H1 (cell line): ENCODE measurements at regions not wholly inside any gene's neighbourhood (a gene's known extent, or its start where the extent isn't known, plus 50 kb on each side); places are given as distances from the start of the nearest gene placed in this dataset.

Source experiments
- CTCF ChIA-PET: fragments of 300-600 bp; sonication (Branson Sonifier 250); formaldehyde crosslinking; loops from one replicate; lab custom pipeline; 2021; ENCODE audit not compliant: partially characterized antibody; lab: Charles Lee
- POLR2A ChIA-PET: fragments of 300-600 bp; sonication (Branson Sonifier 250); formaldehyde crosslinking; loops from one replicate; lab custom pipeline; 2021; ENCODE audit warnings: inconsistent platforms; ENCODE audit not compliant: partially characterized antibody; lab: Charles Lee
- DNase-seq, 2 experiments: peaks; one replicate each; pipeline versions ENCODE4 v3.0.0 to v3.0.0-alpha.2; 2010 to 2022; ENCODE audit warnings: low spot score in 2 of 2, low read depth in 1 of 2, mixed read lengths in 1 of 2
- FAIRE-seq: peaks from 2 replicates; lab custom pipeline; 2011; peaks lifted over from hg19 to GRCh38; lab: Jason Lieb, UNC
- H2AFZ ChIP-seq: 2 replicates; pipeline ENCODE4 v1.8.1; 2012; ENCODE audit warnings: low read length, inconsistent platforms
- H2AK5ac ChIP-seq: 2 replicates; pipeline ENCODE4 v1.6.1; 2013; ENCODE audit warnings: low read depth, low read length
- H2BK120ac ChIP-seq: replicated peaks from 2 replicates; pipeline ENCODE3; 2013; ENCODE audit warnings: low read depth, low read length, inconsistent platforms
- H2BK12ac ChIP-seq: 2 replicates; pipeline ENCODE4 v1.6.1; 2013; ENCODE audit warnings: low read depth, low read length
- H2BK15ac ChIP-seq: 2 replicates; pipeline ENCODE4 v1.6.1; 2013; ENCODE audit warnings: low read length
- H2BK20ac ChIP-seq: 2 replicates; pipeline ENCODE4 v1.6.1; 2013; ENCODE audit warnings: low read length
- H2BK5ac ChIP-seq: 2 replicates; pipeline ENCODE4 v1.6.1; 2013; ENCODE audit warnings: low read depth, low read length
- H3K14ac ChIP-seq: 2 replicates; pipeline ENCODE4 v1.6.1; 2013; ENCODE audit warnings: inconsistent platforms; ENCODE audit not compliant: insufficient read length
- H3K18ac ChIP-seq: 2 replicates; pipeline ENCODE4 v1.6.1; 2013; ENCODE audit warnings: low read length; ENCODE audit errors: extremely low read depth
- H3K23ac ChIP-seq: 2 replicates; pipeline ENCODE4 v1.6.1; 2013; ENCODE audit warnings: inconsistent platforms; ENCODE audit not compliant: insufficient read length
- H3K23me2 ChIP-seq: 2 replicates; pipeline ENCODE4 v1.6.1; 2013; ENCODE audit warnings: low read depth, low read length
- H3K27ac ChIP-seq: 2 replicates; pipeline ENCODE4 v1.6.1; 2011; ENCODE audit warnings: low read depth, low read length, inconsistent platforms
- H3K27me3 ChIP-seq, 4 experiments: replicated peaks in 1 of 4; 1 replicate in 1 of 4; 2 replicates in 3 of 4; pipeline versions ENCODE4 v1.6.1 to v1.8.1; 2011 to 2013; ENCODE audit warnings: low read length in 3 of 4, mild to moderate bottlenecking in 3 of 4, inconsistent platforms in 2 of 4, mixed read lengths in 2 of 4, moderate library complexity in 1 of 4; ENCODE audit not compliant: control insufficient read depth in 3 of 4, insufficient read depth in 3 of 4; ENCODE audit errors: extremely low read depth in 1 of 4
- H3K36me3 ChIP-seq, 4 experiments: 2 replicates each; pipeline versions ENCODE4 v1.6.1 to v1.8.1; 2011 to 2013; ENCODE audit warnings: mild to moderate bottlenecking in 4 of 4, low read length in 3 of 4, moderate library complexity in 2 of 4, control low read depth in 1 of 4, inconsistent platforms in 1 of 4; ENCODE audit not compliant: insufficient read depth in 4 of 4, control insufficient read depth in 2 of 4
- H3K4ac ChIP-seq: replicated peaks from 2 replicates; pipeline ENCODE3; 2013; ENCODE audit warnings: low read length, low read depth, mixed read lengths, inconsistent platforms; ENCODE audit not compliant: insufficient read length
- H3K4me1 ChIP-seq, 4 experiments: replicated peaks in 1 of 4; 1 replicate in 1 of 4; 2 replicates in 3 of 4; pipeline versions ENCODE4 v1.6.1 to v1.8.1; 2011 to 2013; ENCODE audit warnings: low read length in 3 of 4, inconsistent platforms in 2 of 4, mixed read lengths in 1 of 4; ENCODE audit not compliant: insufficient read depth in 4 of 4, control insufficient read depth in 3 of 4
- H3K4me2 ChIP-seq, 2 experiments: 2 replicates each; pipeline versions ENCODE4 v1.6.1 to v1.8.1; 2011 to 2013; ENCODE audit warnings: low read depth in 2 of 2, low read length in 2 of 2, control low read depth in 1 of 2, inconsistent platforms in 1 of 2, mild to moderate bottlenecking in 1 of 2; ENCODE audit not compliant: insufficient read depth in 1 of 2
- H3K4me3 ChIP-seq, 4 experiments: fragments of 200-600, 300-600 bp in 1 of 4; sonication (generic), shearing (Covaris generic), sonication (Bioruptor Twin) in 1 of 4; 2 replicates each; pipeline versions ENCODE4 v1.5.1 to v1.8.1; 2011 to 2016; ENCODE audit warnings: low read length in 4 of 4, low read depth in 3 of 4, control low read depth in 2 of 4, inconsistent platforms in 2 of 4, mild to moderate bottlenecking in 2 of 4, mixed read lengths in 1 of 4, moderate library complexity in 1 of 4; ENCODE audit not compliant: insufficient read depth in 2 of 4; ENCODE audit errors: extremely low read depth in 1 of 4
- H3K56ac ChIP-seq: replicated peaks from 2 replicates; pipeline ENCODE3; 2013; ENCODE audit warnings: low read depth, mild to moderate bottlenecking, mixed read lengths, low read length, inconsistent platforms; ENCODE audit not compliant: insufficient read length
- H3K79me1 ChIP-seq: 2 replicates; pipeline ENCODE4 v1.6.1; 2013; ENCODE audit warnings: low read depth, low read length, control low read depth
- H3K79me2 ChIP-seq, 2 experiments: 2 replicates each; pipeline versions ENCODE4 v1.6.1 to v1.8.1; 2012 to 2013; ENCODE audit warnings: low read length in 2 of 2, mild to moderate bottlenecking in 2 of 2, inconsistent platforms in 1 of 2; ENCODE audit not compliant: insufficient read depth in 2 of 2, control insufficient read depth in 1 of 2
- H3K9ac ChIP-seq, 4 experiments: replicated peaks in 1 of 4; 1 replicate in 1 of 4; 2 replicates in 3 of 4; pipeline versions ENCODE4 v1.6.1 to v1.8.1; 2011 to 2013; ENCODE audit warnings: low read depth in 3 of 4, low read length in 3 of 4, control low read depth in 2 of 4, mild to moderate bottlenecking in 2 of 4, moderate library complexity in 2 of 4, inconsistent platforms in 1 of 4; ENCODE audit errors: extremely low read depth in 1 of 4
- H3K9me3 ChIP-seq, 2 experiments: 2 replicates each; pipeline versions ENCODE4 v1.6.1 to v1.8.1; 2012 to 2013; ENCODE audit warnings: mild to moderate bottlenecking in 2 of 2, moderate library complexity in 2 of 2, control low read depth in 1 of 2, inconsistent platforms in 1 of 2, low read depth in 1 of 2, low read length in 1 of 2, mixed read lengths in 1 of 2; ENCODE audit not compliant: insufficient read depth in 2 of 2
- H4K20me1 ChIP-seq, 2 experiments: replicated peaks in 1 of 2; 2 replicates each; pipeline versions ENCODE3 to v1.8.1; 2011 to 2013; ENCODE audit warnings: inconsistent platforms in 2 of 2, low read length in 2 of 2, mild to moderate bottlenecking in 1 of 2; ENCODE audit not compliant: insufficient read depth in 2 of 2, control insufficient read depth in 1 of 2
- H4K5ac ChIP-seq: 2 replicates; pipeline ENCODE4 v1.6.1; 2013; ENCODE audit warnings: low read length, low read depth, mixed read lengths, inconsistent platforms; ENCODE audit not compliant: insufficient read length
- H4K8ac ChIP-seq: 2 replicates; pipeline ENCODE4 v1.8.0; 2013; ENCODE audit warnings: mild to moderate bottlenecking, moderate library complexity, low read length, inconsistent platforms; ENCODE audit not compliant: insufficient read depth; ENCODE audit errors: extremely low read depth
- H4K91ac ChIP-seq: replicated peaks from 2 replicates; pipeline ENCODE3; 2013; ENCODE audit warnings: low read length, mixed read lengths, inconsistent platforms; ENCODE audit not compliant: insufficient read length
- JUND ChIP-seq: IDR thresholded peaks from 2 replicates; pipeline ENCODE4 v1.6.1; 2011; ENCODE audit warnings: mild to moderate bottlenecking, improper control_type of control experiment, low read length
- WGBS, 2 experiments: shearing (Covaris generic) in 1 of 2; methylation state at CpG; one replicate each; pipeline versions ENCODE4 v1.1.6 to v1.1.7; 2013 to 2015; ENCODE audit warnings: low lambda C conversion rate in 2 of 2, mixed read lengths in 2 of 2, inconsistent platforms in 1 of 2, low coverage in 1 of 2, missing lambda C conversion rate in 1 of 2; ENCODE audit not compliant: insufficient replicate concordance in 2 of 2, insufficient coverage in 1 of 2, insufficient read length in 1 of 2; ENCODE audit errors: extremely low coverage in 1 of 2, missing lambda C conversion rate in 1 of 2; 5-methylcytosine and 5-hydroxymethylcytosine counted together

GRCh38 chr6:94597487-94597886 is 979.8 kb upstream of the MANEA start:
- Histone ChIP-seq H3K27ac (no peak overlapping the region), H3K23ac (no peak overlapping the region), H2BK12ac (no peak overlapping the region), H4K20me1 (no peaks in the 10 kb centered on the region), H3K27me3 (no peaks in the 10 kb centered on the region), H4K5ac (no peak overlapping the region), H3K4me2 (no peak overlapping the region), H2BK15ac (no peak overlapping the region), H3K9ac (no peak overlapping the region), H2AFZ (no peak overlapping the region), H2BK120ac (no peak overlapping the region), H2BK5ac (no peak overlapping the region)
- DNase-seq = no peak
- no peak for TF ChIP-seq JUND
- TF ChIP-seq, all 59 proteins: peak for 0
- POLR2A ChIA-PET = no interaction called here
- no peaks in the 10 kb centered on the region for H3K36me3 ChIP-seq
- H4K8ac ChIP-seq = no peak overlapping the region
- no peak overlapping the region for H3K18ac ChIP-seq
- CTCF ChIA-PET = no interaction called here
- no peak overlapping the region for H3K4me3 ChIP-seq
- no peak overlapping the region for H3K14ac ChIP-seq
- H3K4ac ChIP-seq = no peak overlapping the region
- no peaks in the 10 kb centered on the region for H3K79me1 ChIP-seq
- H2BK20ac ChIP-seq = no peak overlapping the region
- H4K91ac ChIP-seq = no peak overlapping the region
- no peak for FAIRE-seq
- no peak overlapping the region for H2AK5ac ChIP-seq
- no peaks in the 10 kb centered on the region for H3K4me1 ChIP-seq
- H3K79me2 ChIP-seq = no peaks in the 10 kb centered on the region
- 88% methylated on average over 2 of the region's 2 CpGs; no CpG with 5 or more reads in 1 of the 2 experiments for WGBS, 2 experiments
- H3K23me2 ChIP-seq = no peaks in the 10 kb centered on the region
- no peaks in the 10 kb centered on the region for H3K9me3 ChIP-seq
- H3K56ac ChIP-seq = no peak overlapping the region
